ENCODE measurements at regions not wholly inside any gene's neighbourhood (a gene's known extent, or its start where the extent isn't known, plus 50 kb on each side); places are given as distances from the start of the nearest gene placed in this dataset.
A peak's percentile ranks its signal among the peaks of the same experiment; 100 is the strongest.
"Not testable (repeated sequence)": the region's sequence is repeated elsewhere in the genome, so short reads cannot be mapped to it uniquely, and the experiment has no call there.

DNA sequence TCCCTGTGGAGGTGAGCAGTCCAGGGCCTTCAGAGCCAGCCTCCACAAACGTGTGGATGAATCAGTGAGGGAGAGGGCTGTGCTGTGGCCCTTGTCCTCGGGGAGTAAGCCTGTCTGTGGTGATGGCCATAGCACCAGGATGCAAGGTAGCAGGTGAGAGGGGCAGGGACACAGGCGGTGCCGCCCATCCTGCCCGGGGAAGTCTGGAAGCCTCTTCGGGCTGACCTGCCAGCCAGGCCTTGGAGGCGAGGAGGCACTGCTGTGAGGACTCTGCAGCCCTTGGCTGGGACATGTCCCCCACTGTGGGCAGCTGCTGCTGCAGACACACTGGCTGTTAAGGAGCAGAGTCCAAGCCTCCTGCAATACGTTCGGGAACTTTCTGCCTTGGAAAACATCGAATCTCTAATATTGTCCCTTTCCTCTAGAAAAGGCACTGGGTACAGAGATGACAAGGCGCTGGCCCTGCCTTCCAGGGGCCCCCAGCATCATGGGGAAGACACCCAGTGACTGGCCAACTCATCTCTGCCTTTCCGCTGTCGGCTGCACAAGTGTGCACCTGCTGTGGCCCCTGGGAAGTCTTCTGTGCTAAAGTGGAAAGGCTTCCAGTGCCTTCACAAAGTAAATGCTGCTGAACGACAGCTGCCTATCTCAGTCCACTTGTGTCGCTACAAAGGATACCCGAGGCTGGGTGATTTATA lies 101.4 kb downstream of the ADRA2C start:
- DNase-seq = no peak

DNA sequence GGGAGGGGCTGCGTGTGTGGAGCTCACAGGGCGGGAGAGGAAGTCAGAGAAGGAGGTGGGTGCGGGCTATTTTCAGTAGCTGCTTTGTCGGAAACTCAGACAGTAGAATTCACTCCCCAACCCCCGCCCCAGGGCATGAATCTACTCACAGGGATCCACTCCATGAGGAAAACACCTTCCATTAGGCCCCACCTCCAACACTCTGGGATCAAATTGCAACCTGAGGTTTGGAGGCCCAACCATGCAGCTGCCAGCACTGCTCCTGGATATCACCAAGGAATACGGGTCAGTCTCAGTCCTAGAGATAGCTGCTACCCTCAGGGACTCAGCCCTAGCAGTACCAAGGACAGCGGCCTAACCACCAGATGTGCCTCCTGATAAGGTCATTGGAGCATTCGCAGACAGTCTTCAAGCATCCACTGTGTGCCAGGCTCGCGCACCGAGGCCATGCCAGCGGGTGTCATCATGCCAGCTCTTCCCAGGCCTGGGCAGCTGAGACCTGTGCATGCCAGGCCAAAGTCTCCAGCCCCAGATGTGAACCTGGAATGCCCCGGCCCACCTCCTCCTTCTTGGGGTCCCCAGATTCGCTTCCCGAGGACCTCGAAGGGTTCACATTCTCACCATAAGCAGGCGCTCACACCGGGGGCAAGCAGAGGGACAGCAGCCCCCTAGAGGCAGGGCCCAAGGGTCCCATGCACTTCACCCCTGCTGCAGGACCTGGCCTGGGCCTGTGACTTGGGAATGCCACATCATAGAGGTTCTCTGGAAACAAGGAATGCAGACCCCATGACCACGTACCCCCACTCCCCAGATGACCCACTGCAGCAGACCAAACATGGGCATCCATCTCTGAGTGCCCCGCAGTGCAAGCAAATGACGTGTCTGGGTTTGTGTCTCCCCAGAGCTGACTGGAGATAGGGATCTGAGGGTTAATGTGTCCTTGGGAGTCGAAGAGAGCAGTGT lies 102.3 kb downstream of the ADRA2C start:
- no peak for DNase-seq

DNA sequence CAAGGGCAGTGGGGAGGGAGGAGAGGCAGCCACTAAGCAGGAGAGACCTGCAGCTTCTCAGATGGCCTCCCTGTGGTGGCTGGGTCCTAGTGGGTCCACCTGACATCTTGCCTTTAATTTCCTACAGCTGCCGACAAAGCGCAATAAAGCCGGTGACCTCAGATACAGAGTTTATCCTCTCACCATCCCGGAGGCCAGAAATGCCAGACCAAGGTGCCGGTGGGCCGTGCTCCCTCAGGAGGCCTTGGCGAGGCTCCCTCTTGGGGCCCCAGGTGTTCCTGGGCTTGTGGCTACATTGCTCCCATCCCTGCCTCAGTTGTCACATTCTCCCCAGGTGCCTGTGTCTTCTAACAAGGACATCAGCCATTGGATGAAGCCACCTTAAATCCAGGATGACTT lies 103.0 kb downstream of the ADRA2C start:
- DNase-seq = no peak

DNA sequence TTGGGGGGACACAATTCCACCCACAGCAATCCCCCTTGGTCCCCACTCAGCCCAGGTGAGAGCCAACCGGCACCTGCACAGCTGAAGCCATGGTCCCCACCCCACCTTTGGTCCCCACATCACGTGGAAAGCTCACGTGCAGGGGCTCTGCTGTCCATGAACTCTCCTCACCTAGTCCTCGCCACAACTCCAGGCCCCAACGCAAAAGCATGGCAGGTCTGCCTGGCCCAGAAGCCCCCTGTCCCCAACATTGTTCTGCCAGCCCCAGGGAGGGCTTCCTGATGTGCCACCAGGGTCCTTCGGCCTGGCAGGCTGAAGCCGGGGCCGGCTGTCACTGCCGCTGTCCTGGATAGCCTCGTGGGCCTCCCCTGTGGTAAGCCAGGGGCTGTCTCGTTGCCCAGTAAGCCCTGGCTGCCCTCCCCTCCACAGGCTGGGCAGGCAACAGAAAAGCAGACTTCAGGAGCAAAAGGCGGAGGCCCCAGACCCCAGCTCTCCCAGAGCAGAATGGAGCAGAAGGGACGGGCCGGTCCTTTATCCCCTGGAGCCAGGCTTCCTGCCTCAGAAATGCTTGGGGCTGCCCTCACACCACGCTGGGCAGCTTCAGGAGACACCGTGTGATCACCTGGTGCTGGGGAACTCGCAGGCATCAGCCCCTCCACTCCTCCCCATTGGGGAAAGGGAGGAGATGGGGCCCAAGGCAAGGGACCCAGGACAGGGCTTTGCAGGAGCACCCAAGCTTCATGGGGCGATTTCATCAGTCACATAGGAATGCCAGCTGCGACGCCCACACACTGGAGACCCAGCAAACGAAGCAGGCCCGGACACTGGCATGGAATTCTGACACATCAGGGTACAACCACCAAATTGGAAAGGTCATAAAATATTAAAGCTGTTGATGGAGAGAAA lies 103.7 kb downstream of the ADRA2C start:
- DNase-seq = no peak

DNA sequence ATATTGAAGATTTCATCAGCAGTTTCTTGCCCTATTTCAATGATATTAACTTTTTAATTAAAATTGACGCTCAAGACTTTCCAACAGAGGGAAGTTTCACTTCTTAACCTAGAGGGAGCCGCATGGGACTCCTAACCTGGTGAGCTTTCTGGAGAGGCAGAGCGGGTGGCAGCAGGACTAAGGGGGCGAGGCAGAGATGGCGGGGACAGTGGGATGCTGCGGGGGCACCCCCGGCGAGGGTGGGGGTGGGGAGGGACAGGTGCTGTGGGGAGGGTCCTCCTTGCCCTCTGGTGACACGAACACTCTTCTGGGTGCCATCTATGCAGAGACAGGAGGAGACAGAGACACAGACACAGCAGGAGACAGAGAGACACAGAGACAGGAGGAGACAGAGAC lies 104.4 kb downstream of the ADRA2C start:
- DNase-seq = no peak

DNA sequence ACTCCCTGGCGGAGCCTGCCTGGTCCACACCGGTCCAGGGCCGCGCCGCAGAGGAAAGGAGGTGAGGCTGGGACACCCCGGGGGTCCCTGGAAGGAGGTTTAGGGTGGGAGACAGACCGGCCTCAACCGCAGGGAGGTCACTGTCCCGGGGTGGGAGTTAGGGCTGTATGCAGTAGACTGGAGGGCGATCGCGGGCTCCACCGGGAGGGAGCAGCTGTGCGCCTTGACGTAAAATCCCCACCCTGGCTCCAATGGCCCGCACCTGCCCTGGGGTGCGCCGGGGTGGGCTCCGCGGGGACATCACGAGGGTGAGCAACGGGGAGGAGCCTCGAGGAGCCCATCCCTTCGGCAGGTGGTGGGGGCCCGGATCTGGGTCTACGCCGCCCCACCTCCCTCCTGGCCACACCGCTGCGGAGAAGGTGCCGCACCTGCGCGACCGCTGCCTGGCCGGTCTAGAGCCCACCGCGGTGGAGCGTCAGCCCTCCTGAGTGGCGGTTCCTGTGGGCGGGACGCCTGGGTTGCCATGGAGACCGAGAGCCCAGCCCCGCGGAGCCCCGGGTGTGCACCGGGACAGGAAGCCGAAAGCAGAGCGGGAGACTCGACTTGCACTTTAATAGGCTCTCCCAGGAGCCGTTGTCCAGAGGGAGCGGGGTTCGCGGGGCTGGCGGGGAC lies 105.1 kb downstream of the ADRA2C start:
- DNase-seq = no peak

DNA sequence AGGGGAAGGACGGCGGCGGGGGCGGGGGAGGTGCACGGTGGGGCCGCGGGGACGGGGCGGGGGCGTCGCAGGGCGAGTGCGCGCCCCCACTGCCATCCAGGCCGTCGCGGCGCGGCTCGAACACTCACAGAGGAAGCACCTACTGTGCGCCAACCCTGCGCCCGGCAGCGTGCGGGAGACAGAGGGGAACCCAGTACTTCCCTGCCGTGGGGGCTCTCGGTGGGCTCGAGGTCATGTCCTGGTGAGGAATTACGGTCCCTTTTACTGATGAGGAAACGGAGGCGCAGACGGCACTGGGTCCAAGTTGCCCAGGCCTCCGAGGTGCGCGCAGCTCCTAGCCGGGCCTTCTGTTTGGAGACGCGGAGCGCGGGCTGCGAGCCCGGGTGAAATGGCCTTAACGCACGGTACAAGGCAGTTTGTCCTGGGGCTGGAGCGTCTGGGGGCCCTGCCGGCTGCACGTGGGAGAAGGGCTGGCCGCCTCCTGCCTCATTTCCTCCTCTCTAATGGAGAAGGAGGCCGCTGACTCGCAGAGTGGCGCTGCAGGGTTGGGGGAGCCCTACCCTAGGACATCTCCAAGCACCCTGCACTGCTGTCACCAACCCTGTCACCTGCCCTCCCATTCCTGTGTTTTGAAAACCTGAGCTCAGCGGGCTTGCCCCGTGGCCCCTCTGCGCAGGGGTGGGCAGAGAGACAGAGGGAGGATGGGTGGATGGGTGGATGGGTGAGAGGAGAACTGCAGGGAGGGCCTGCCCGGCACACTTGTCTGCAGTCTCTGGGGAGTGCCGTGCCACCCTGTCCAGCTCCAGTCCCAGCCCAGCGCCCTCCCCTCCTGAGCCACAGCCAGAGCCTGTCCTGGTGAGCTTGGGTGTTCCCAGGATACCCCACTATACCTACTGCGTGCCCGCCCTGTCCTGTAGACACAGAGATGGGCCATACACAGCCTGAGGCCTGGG lies 106.0 kb downstream of the ADRA2C start:
- DNase-seq = no peak

DNA sequence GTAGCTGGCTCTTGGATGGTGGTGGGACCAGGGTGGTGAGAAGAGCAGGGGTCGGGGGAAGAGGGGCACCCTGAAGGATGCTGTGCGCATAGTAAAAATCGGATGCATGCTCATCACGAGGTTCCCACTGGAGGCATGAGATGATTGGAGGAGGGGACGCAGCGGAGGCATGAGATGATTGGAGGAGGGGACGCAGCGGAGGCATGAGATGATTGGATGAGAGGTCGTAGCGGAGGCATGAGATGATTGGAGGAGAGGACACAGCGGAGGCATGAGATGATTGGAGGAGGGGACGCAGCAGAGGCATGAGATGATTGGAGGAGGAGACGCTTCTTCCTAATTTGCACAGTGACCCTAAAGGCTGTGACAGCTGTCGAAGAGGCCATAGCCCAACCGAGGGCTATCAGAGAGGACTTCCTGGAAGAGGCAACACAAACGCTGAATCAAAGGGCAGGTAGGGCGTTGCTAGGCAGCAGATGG lies 106.7 kb downstream of the ADRA2C start:
- DNase-seq = no peak

DNA sequence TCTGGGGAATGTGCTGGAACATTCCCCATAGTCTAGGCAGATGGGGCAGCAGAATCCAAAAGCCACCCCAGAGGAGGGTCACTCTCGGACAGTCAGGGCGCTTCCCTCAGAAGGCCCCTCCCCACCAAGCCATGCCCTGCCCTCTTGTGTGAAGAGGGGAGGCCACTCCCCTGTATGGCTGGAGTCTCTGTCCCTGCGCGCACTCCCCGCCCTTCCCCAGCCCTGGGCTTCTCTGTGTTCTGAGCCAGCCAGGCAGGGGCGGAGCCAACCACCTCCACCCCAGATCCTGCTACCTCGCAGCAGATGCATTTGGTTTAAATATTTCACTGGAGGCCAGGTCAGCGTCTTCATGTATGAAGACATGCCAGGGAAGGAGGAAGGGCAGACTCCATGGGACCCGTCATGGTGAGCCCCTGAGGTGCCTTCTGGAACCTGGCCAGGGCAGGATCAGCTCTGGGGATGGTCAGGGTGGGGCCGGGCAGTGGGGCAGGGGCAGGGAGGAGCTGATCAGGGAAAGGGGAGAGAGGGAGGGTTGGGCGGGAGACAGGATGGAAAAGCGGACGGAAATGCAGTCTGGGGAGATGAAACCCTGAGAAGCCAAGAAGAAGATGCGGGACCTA lies 107.3 kb downstream of the ADRA2C start:
- DNase-seq = no peak

DNA sequence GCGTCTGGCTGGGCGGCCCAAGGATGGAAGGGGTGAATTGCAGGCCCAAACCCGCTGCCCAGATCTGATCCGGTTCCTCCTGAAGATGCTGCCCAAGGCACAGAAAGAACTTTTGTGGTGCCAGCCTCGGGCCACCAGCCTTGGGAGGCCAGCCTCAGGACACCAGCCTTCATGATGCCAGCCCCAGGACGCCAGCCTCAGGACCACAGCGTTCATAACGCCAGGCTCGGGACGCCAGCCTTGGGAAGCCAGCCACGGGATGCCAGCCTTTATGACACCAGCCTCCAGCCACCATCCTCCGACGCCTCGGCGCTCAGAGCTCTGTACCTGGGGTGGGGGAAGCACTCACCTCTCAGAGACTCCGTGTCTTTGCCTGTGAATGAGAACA lies 107.8 kb downstream of the ADRA2C start:
- DNase-seq = no peak

DNA sequence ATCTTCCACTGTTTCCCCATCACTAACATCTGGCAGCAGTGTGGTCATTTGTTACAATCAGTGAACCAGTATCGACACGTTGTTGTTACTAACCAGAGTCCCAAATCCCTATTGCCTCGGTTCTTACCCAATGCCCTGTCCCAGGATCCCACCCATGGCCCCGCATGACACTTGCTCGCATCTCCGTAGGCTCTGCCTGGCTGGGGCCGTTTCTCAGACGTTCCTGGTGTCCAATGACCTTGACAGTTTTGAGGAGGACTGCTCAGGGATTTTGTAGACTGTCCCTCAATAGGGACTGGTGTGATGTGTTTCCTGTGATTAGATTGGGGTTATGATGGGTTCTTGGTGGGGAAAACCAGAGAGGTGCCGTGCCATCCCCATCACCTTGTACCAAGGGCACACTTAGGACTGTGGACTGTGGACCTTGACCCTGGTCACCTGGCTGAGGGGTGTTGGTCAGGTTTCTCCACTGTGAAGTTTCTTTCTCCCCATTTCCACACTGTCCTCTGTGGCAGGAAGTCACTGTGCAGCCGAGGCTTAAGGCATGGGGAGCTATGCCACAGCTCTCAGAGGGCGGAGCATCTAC lies 108.4 kb downstream of the ADRA2C start:
- DNase-seq = no peak

DNA sequence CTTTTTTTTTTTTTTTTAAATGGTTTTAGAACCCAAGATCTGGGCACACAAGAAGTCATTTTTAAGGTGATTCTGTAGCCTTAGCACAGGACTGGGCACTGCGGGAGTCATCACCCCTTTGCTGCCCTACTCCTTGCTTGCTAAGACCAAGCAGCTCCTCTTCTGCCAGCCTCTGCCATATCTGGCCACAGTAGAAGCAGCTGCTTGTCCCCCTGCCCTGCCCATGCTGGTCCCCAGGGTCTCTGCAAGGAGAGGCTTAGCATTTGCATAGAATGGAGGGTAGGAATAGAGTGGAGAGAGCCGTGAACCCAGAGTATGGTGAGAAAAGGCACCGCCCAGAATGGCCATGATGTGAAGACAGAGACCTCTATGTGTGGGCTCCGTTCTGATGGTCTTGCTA lies 109.3 kb downstream of the ADRA2C start:
- DNase-seq = no peak

DNA sequence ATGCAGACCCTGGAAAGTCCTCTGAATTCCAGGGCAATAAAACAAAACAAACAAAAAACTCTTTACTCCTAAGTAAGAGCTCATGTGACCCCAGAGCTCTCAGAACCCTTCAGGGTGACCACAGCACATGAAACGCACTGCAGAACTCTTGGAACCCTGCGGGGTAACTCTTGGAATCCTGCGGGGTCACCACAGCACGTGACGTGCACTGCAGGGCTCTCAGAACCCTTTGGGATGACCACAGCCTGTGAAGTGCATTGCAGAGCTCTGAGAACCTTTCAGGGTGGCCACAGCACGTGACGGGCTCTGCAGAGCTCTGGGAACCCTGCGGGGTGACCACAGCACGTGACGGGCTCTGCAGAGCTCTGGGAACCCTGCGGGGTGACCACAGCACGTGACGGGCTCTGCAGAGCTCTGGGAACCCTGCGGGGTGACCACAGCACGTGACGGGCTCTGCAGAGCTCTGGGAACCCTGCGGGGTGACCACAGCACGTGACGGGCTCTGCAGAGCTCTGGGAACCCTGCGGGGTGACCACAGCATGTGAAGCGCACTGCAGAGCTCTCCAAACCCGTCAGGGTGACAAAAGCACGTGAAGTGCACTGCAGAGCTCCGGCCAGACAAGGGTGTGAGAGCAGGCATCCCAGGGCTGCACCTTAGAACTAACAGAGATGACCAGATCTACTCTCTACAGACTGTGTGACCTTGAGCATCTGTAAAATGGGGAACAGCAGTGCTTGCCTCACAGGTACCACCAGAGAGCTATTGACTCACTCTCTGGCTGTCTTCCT lies 110.1 kb downstream of the ADRA2C start:
- DNase-seq = not testable (repeated sequence)

DNA sequence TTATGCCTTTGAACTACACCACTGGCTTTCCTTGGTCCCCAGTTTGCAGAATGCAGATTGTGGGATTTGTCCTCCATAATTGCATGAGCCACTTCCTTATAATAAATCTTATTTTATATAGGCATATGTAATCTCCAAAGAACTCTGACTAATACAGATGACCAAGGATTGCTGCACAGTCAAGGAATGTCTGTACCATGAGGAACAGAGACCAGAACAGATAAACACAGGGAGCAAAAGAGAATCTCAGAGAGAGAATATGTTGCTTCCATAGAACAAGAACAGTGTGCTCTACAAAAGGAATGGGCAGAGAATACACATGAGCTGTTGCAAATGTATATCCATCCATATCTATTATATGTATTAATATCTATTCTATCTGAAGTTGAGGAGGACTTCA lies 111.1 kb downstream of the ADRA2C start:
- no peak for DNase-seq

DNA sequence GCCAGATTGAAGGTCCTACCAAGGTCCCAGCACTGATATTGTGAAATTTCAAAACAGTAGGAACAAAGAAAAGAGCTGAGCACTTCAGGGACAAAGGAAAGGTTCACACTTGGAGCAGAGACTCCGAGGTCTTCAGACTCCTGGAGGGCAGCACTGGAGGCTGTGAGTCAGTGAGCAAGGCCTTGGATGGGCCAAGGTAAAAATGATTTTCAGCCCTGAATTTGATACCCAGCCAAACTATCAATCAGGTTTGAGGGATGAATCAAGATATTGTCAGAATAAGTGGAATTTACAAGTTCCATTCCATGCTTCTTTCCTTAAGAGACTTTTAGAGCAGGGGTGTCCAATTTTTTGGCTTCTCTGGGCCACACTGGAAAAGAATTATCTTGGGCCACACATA lies 111.7 kb downstream of the ADRA2C start:
- no peak for DNase-seq

DNA sequence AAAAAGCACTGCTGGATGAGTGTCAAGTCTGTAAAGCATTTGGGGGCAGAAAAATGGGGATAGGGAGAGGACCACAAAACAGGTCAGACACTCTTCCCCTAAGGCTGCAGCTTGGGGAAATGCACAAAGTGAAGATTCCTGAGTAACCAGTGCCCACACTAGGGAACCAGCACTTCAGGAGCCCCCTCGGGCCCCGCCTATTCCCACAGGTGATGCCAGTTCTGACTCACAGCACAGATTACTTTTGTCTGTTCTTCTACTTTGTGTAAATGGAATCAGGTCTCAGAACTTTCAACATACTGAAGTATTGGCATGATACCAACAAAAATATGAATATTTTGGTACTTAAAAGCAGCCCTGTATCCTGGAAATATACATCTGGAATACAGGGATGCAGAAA lies 112.5 kb downstream of the ADRA2C start:
- DNase-seq = no peak

DNA sequence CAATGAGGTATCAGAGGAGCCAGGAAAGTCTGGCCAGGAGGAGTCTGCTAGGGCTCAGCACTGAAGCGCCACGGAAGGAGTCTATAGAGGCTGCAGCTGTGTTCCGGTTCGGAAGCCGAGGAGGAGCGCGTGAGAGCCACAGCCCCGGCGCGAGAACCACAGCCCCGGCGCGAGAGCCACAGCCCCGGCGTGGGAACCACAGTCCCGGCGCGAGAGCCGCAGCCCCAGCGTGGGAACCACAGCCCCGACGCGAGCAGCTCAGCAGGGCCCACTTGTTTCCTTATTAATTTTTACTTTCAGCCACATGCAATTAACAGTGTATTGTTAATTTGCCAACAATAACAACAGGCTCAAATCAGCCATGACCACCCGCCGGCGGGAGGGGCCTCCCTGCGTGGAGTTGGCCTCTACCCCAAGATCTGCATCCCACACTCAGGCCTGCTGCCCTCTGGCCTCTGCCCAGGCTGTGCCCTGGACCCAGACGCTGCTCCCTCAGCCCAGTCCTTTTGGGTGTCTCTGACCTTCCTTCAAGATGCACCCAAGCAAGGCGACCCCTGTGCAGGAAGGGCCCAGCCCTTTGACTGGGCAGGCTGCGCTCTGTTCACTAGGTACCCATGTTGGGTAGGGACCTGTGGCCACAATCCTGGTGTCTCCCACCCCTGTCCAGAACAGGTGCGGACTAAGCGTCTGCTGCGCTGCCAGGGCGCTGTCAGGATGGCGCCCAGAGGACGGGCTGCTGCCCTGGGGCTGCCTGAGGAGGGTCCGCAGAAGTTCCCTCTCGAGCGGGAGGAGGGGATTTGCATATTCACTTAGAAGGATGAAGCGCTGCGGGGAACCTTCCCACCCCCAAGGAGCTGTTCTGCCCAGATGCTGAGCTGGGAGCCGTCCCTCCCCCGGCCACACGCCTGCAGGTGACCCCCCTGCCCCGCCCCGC lies 113.8 kb downstream of the ADRA2C start:
- DNase-seq = peak in 1 of 2 donors; percentile 18

DNA sequence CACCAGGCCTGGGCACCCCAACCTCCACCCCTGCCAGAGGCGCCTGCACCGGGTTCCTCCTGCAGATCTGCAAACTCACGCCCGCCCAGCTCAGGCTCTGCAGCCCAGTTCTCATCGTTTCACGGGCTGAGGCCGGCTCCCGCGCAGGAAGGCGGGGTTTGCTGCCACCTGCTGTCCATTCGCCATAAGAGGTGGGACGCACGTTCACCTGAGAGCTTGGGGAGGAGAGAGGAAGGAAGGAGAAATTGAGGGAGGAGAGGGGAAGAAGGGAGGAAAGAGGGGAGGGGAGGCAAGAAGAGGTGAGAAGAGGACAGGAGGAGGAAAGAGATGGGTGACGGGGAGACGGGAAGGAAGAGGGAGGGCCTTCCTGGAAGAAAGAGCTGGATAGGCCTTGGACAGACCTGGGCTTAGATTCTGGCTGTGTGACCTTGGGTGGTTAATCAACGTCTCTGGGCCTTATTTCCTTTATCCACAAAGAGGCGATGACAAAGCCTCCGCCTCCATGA lies 114.5 kb downstream of the ADRA2C start:
- DNase-seq = peak; percentile 52 to 54
